GM23338 (cell line): ENCODE measurements at regions not wholly inside any gene's neighbourhood (a gene's known extent, or its start where the extent isn't known, plus 50 kb on each side); places are given as distances from the start of the nearest gene placed in this dataset.

Source experiments
- ATAC-seq: fragments of 200-7000 bp; cut with Tn5 transposase; 3 replicates; pipeline ENCODE4 v1.9.1; 2020
- DNase-seq: peaks from one replicate; pipeline ENCODE4 v3.0.0-alpha.2; 2015; ENCODE audit warnings: low spot score
- H2AFZ ChIP-seq: fragments of 200-600 bp; sonication (generic); 2 replicates; pipeline ENCODE4 v1.8.0; 2016; ENCODE audit warnings: antibody characterized with exemption, mild to moderate bottlenecking, moderate library complexity
- H3F3A ChIP-seq: fragments of 200-600 bp; sonication (generic); replicated peaks from 2 replicates; pipeline ENCODE4 v1.8.0; 2017; ENCODE audit warnings: antibody characterized with exemption, mixed run types, low read depth
- H3K27ac ChIP-seq: fragments of 200-600 bp; sonication (generic); 2 replicates; pipeline ENCODE4 v1.6.1; 2016; ENCODE audit warnings: low read depth
- H3K27me3 ChIP-seq: fragments of 200-600 bp; sonication (generic); 2 replicates; pipeline ENCODE4 v1.8.0; 2016; ENCODE audit warnings: mild to moderate bottlenecking, mixed run types, moderate library complexity; ENCODE audit not compliant: insufficient read depth
- H3K36me3 ChIP-seq: fragments of 200-600 bp; sonication (generic); 2 replicates; pipeline ENCODE4 v1.8.0; 2016; ENCODE audit warnings: mild to moderate bottlenecking; ENCODE audit not compliant: insufficient read depth
- H3K4me1 ChIP-seq: fragments of 200-600 bp; sonication (generic); 2 replicates; pipeline ENCODE4 v1.8.0; 2016; ENCODE audit warnings: mild to moderate bottlenecking, moderate library complexity; ENCODE audit not compliant: insufficient read depth
- H3K4me2 ChIP-seq: fragments of 200-600 bp; sonication (generic); 2 replicates; pipeline ENCODE4 v1.7.1; 2017; ENCODE audit warnings: mixed run types
- H3K4me3 ChIP-seq: fragments of 200-600 bp; sonication (generic); 2 replicates; pipeline ENCODE4 v1.6.1; 2016; ENCODE audit warnings: mixed run types
- H3K79me2 ChIP-seq: fragments of 200-600 bp; sonication (generic); replicated peaks from 2 replicates; pipeline ENCODE4 v1.8.0; 2017; ENCODE audit warnings: mild to moderate bottlenecking; ENCODE audit not compliant: insufficient read depth
- H3K9me2 ChIP-seq: fragments of 200-600 bp; sonication (generic); 2 replicates; pipeline ENCODE4 v1.8.0; 2017; ENCODE audit not compliant: insufficient read depth
- H4K20me1 ChIP-seq: fragments of 200-600 bp; sonication (generic); replicated peaks from 2 replicates; pipeline ENCODE4 v1.8.0; 2017; ENCODE audit warnings: mild to moderate bottlenecking; ENCODE audit not compliant: insufficient read depth
- H3K27ac Mint-ChIP-seq: 2 replicates; pipeline ENCODE4 v1.8.0; 2020; ENCODE audit warnings: inconsistent platforms, mild to moderate bottlenecking, moderate library complexity, mixed read lengths
- H3K27me3 Mint-ChIP-seq: 3 replicates; pipeline ENCODE4 v1.8.0; 2022; ENCODE audit warnings: low read depth, mild to moderate bottlenecking, moderate library complexity, mixed read lengths, inconsistent platforms; ENCODE audit not compliant: insufficient read depth, poor library complexity
- H3K36me3 Mint-ChIP-seq: 3 replicates; pipeline ENCODE4 v1.8.0; 2021; ENCODE audit warnings: low read depth, mild to moderate bottlenecking, inconsistent platforms, moderate library complexity, mixed read lengths
- H3K4me1 Mint-ChIP-seq: 3 replicates; pipeline ENCODE4 v1.8.0; 2020; ENCODE audit warnings: mild to moderate bottlenecking, inconsistent platforms, mixed read lengths
- H3K4me3 Mint-ChIP-seq: 3 replicates; pipeline ENCODE4 v1.8.0; 2021; ENCODE audit warnings: moderate library complexity, mild to moderate bottlenecking, inconsistent platforms, mixed read lengths
- H3K9me3 Mint-ChIP-seq: 3 replicates; pipeline ENCODE4 v1.8.0; 2020; ENCODE audit warnings: moderate library complexity, mild to moderate bottlenecking, inconsistent platforms, mixed read lengths
- CREB1 ChIP-seq: fragments of 250-450 bp; sonication (Bioruptor Pico); IDR thresholded peaks from 2 replicates; pipeline ENCODE4 v1.5.0; 2020; ENCODE audit warnings: low read depth, mild to moderate bottlenecking, moderate library complexity
- CTCF ChIP-seq, 2 experiments: fragments of 200-600 bp in 1 of 2; sonication (generic) in 1 of 2; conservative IDR thresholded peaks; 2 replicates each; pipeline versions ENCODE4 v1.5.1 to v1.6.1; 2016 to 2017; ENCODE audit warnings: antibody characterized with exemption in 2 of 2, low read depth in 2 of 2, mild to moderate bottlenecking in 2 of 2, moderate library complexity in 1 of 2
- ETS1 ChIP-seq: IDR thresholded peaks from 2 replicates; pipeline ENCODE4 v1.6.1; 2016; ENCODE audit warnings: antibody characterized with exemption
- EZH2 ChIP-seq: fragments of 200-600 bp; sonication (generic); IDR thresholded peaks from one replicate; pipeline ENCODE4 v1.8.0; 2017; ENCODE audit warnings: antibody characterized with exemption, mild to moderate bottlenecking, low read depth; ENCODE audit not compliant: unreplicated experiment
- EZH2phosphoT487 ChIP-seq: fragments of 200-600 bp; sonication (generic); IDR thresholded peaks from one replicate; pipeline ENCODE4 v1.8.1; 2018; ENCODE audit warnings: antibody characterized with exemption; ENCODE audit not compliant: unreplicated experiment
- JUNB ChIP-seq: IDR thresholded peaks from one replicate; pipeline ENCODE4 v1.6.1; 2016; ENCODE audit warnings: antibody characterized with exemption; ENCODE audit not compliant: unreplicated experiment
- NANOG ChIP-seq: IDR thresholded peaks from 2 replicates; pipeline ENCODE4 v1.6.1; 2016; ENCODE audit warnings: antibody characterized with exemption, borderline replicate concordance
- POLR2AphosphoS5 ChIP-seq: IDR thresholded peaks from 2 replicates; pipeline ENCODE4 v1.6.1; 2016; ENCODE audit warnings: antibody characterized with exemption, low read depth
- REST ChIP-seq: IDR thresholded peaks from one replicate; pipeline ENCODE4 v1.6.1; 2018; ENCODE audit warnings: antibody characterized with exemption; ENCODE audit not compliant: unreplicated experiment
- STAT1 ChIP-seq: IDR thresholded peaks from one replicate; pipeline ENCODE4 v1.6.1; 2016; ENCODE audit warnings: antibody characterized with exemption; ENCODE audit not compliant: unreplicated experiment
- ZNF114 ChIP-seq: fragments of 250-450 bp; sonication (Bioruptor Pico); IDR thresholded peaks from 2 replicates; pipeline ENCODE4 v1.5.0; 2020; ENCODE audit warnings: mild to moderate bottlenecking, moderate library complexity
- ZNF331 ChIP-seq: fragments of 250-450 bp; sonication (Bioruptor Pico); IDR thresholded peaks from 2 replicates; pipeline ENCODE4 v1.5.0; 2020; ENCODE audit warnings: low read depth, mild to moderate bottlenecking, moderate library complexity
- ZNF462 ChIP-seq: fragments of 250-450 bp; sonication (Bioruptor Pico); IDR thresholded peaks from 2 replicates; pipeline ENCODE4 v1.5.0; 2020; ENCODE audit warnings: mild to moderate bottlenecking, moderate library complexity

GRCh38 chr14:97117693-97118092 lies 320.5 kb downstream of the VRK1 start:
- ATAC-seq: no peak
- no peaks in the 10 kb centered on the region for H3K36me3 ChIP-seq
- no peaks in the 10 kb centered on the region for H3K4me1 ChIP-seq
- H3K79me2 ChIP-seq: no peaks in the 10 kb centered on the region
- no peak overlapping the region for H3K27ac ChIP-seq
- H3K27me3 ChIP-seq: no peaks in the 10 kb centered on the region
- no peak overlapping the region for H3K4me3 ChIP-seq
- no peak overlapping the region for H3K4me2 ChIP-seq
- H3K9me2 ChIP-seq: peaks cover 11% of the 10 kb centered on the region; the same call in 1 of the 2 replicates
- Mint-ChIP-seq H3K4me1 (no peaks in the 10 kb centered on the region), H3K9me3 (no peaks in the 10 kb centered on the region), H3K36me3 (no peaks in the 10 kb centered on the region), H3K4me3 (no peak overlapping the region), H3K27ac (no peak overlapping the region), H3K27me3 (peaks cover 5% of the 10 kb centered on the region)
- H3F3A ChIP-seq: no peaks in the 10 kb centered on the region
- no peak overlapping the region for H2AFZ ChIP-seq
- H4K20me1 ChIP-seq: no peaks in the 10 kb centered on the region
- TF ChIP-seq REST: no peak
- no peak for TF ChIP-seq JUNB
- TF ChIP-seq NANOG: no peak
- no peak for TF ChIP-seq POLR2AphosphoS5
- no peak for TF ChIP-seq ZNF331 (CRISPR knock-in tag)
- no peak for TF ChIP-seq ETS1
- no peak for TF ChIP-seq CTCF (conservative IDR thresholded peaks at IDR 0.05; ENCODE audit: low read depth in 2 of 2)
- no peak for TF ChIP-seq EZH2
- TF ChIP-seq STAT1: no peak
- no peak for TF ChIP-seq ZNF462
- TF ChIP-seq CREB1: no peak
- TF ChIP-seq EZH2phosphoT487: no peak
- no peak for TF ChIP-seq ZNF114
- DNase-seq: no peak
